ENCODE measurements at regions not wholly inside any gene's neighbourhood (a gene's known extent, or its start where the extent isn't known, plus 50 kb on each side); places are given as distances from the start of the nearest gene placed in this dataset.
A peak's percentile ranks its signal among the peaks of the same experiment; 100 is the strongest.
"Not testable (repeated sequence)": the region's sequence is repeated elsewhere in the genome, so short reads cannot be mapped to it uniquely, and the experiment has no call there.

- TF ChIP-seq POLR2A (IDR thresholded peaks at IDR 0.05; ENCODE audit: low read depth, low read length): no peak
- no peak for FAIRE-seq
- DNase-seq (ENCODE audit: insufficient read length, low spot score): no peak
Measured at GRCh38 chr9:7659766-7660165, 139.8 kb downstream of the DMAC1 start.

DNA sequence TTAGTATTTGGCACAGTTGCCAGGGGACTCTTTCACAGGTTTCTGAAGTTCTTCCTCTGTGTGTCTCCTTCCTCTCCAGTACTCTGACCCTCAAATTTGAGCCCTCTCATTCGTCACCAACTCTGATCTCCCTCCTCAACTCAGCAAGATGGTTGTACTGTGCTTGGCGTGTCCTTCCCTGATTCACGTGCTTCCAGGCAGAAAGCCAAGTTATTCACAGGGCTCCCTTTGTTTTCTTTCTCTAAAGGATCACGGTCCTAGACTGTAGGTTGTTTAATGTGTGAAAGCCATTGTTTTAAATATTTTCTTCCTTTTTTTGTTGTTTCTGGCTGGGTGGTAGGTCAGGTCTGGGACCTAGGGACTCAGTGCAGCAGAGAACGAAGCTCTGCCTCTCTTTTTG, 142.9 kb downstream of the DMAC1 start:
- DNase-seq (ENCODE audit: insufficient read length, low spot score) (no peak), FAIRE-seq (no peak)
- no peak for TF ChIP-seq POLR2A (IDR thresholded peaks at IDR 0.05; ENCODE audit: low read depth, low read length)

- no peak for DNase-seq (ENCODE audit: insufficient read length, low spot score)
- no peak for TF ChIP-seq POLR2A (IDR thresholded peaks at IDR 0.05; ENCODE audit: low read depth, low read length)
- no peak for FAIRE-seq
Measured at GRCh38 chr9:7653262-7653661, 146.3 kb downstream of the DMAC1 start.

GRCh38 chr9:7640231-7640630, 159.3 kb downstream of the DMAC1 start:
- no peak for DNase-seq (ENCODE audit: insufficient read length, low spot score)
- no peak for TF ChIP-seq POLR2A (IDR thresholded peaks at IDR 0.05; ENCODE audit: low read depth, low read length)
- FAIRE-seq: no peak

GRCh38 chr9:7639471-7639870, 160.1 kb downstream of the DMAC1 start:
- TF ChIP-seq POLR2A (IDR thresholded peaks at IDR 0.05; ENCODE audit: low read depth, low read length): no peak
- no peak for DNase-seq (ENCODE audit: insufficient read length, low spot score)
- FAIRE-seq: no peak

GRCh38 chr9:7636838-7637467, 162.6 kb downstream of the DMAC1 start:
- DNase-seq (ENCODE audit: insufficient read length, low spot score): no peak
- TF ChIP-seq POLR2A (IDR thresholded peaks at IDR 0.05; ENCODE audit: low read depth, low read length): no peak
- FAIRE-seq: no peak

GRCh38 chr9:7636309-7636708, 163.3 kb downstream of the DMAC1 start:
- TF ChIP-seq POLR2A (IDR thresholded peaks at IDR 0.05; ENCODE audit: low read depth, low read length): no peak
- no peak for FAIRE-seq
- no peak for DNase-seq (ENCODE audit: insufficient read length, low spot score)

DNA sequence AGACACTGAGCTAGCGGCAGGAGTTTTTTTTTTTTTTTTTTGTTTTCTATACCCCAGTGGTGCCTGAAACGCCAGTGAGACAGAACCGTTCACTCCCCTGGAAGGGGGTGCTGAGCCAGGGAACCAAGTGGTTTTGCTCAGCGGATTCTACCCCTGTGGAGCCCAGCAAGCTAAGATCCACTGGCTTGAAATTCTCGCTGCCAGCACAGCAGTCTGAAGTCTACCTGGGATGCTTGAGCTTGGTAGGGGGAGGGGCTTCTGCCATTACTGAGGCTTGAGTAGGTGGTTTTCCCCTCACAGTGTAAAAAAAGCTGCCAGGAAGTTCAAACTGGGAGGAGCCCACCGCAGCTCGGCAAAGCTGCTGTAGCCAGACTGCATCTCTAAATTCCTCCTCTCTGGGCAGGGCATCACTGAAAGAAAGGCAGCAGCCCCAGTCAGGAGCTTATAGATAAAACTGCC, 173.0 kb downstream of the DMAC1 start:
- not testable (repeated sequence) for FAIRE-seq; DNase-seq (ENCODE audit: insufficient read length, low spot score)

GRCh38 chr9:7622481-7622880, 177.1 kb downstream of the DMAC1 start:
- DNase-seq (ENCODE audit: insufficient read length, low spot score): no peak
- no peak for TF ChIP-seq POLR2A (IDR thresholded peaks at IDR 0.05; ENCODE audit: low read depth, low read length)
- FAIRE-seq: no peak

- FAIRE-seq: no peak
- TF ChIP-seq POLR2A (IDR thresholded peaks at IDR 0.05; ENCODE audit: low read depth, low read length): no peak
- DNase-seq (ENCODE audit: insufficient read length, low spot score): no peak
Measured at GRCh38 chr9:7615344-7615743, 184.2 kb downstream of the DMAC1 start.

DNA sequence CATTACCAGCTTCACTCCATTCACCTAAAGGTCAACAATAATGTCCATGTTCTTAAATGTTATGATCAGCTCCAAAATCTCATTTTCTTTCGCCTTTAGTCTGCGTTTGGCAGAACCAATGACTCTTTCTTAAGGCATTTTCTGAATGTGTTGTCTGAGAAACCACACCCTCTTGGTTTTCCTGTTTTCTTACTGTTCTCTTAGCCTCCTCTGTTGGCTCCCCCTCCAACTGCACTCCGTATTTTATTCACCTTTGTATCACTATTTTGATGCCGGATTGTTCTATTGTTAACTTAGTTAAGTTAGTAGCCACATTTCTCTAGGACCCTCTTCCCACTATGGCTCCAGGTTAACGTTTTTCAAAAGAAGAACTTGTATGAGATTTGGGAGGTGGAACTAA, 185.6 kb downstream of the DMAC1 start:
- DNase-seq (ENCODE audit: insufficient read length, low spot score) (peak; percentile 12), FAIRE-seq (peak; percentile 86)
- no peak for TF ChIP-seq POLR2A (IDR thresholded peaks at IDR 0.05; ENCODE audit: low read depth, low read length)

DNA sequence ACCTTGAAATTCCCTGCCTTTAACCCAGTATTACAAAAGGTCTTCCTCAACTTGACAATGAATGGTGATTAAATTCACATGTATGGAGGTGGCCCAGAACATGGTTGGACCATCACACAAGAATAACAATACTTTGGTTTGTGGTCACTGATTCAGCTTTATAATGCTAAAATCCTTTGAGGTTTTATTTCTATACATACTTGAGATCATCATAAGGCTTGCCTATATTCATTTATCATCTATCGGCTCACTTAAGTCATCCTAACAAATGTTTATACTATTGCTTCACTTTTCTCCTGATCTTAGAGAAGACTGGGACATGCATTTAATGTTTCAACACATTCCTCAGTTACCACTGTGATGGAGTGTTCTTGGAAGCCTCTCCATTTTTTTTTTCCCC, 191.3 kb downstream of the DMAC1 start:
- no peak for TF ChIP-seq POLR2A (IDR thresholded peaks at IDR 0.05; ENCODE audit: low read depth, low read length)
- DNase-seq (ENCODE audit: insufficient read length, low spot score) (no peak), FAIRE-seq (peak; percentile 27)

DNA sequence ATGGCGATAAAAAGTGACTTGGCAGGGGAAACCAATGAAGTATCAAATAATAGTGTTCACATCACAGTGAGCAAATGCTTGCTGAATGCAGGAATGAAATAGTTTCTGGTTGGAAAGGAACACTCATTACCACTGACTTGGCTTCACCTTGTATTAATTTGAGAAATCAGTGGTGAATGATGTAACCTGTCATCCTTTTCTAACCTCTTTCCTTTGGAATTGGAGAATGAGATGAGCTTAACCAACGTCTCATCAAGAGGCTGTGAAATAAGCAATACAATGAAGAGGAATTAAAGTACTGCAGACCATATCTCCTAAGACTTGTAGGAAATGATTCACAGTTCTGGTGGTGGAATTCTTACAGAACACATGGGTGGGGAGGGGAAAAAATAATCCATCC, 192.2 kb downstream of the DMAC1 start:
- TF ChIP-seq POLR2A (IDR thresholded peaks at IDR 0.05; ENCODE audit: low read depth, low read length): no peak
- DNase-seq (ENCODE audit: insufficient read length, low spot score) (no peak), FAIRE-seq (no peak)

DNA sequence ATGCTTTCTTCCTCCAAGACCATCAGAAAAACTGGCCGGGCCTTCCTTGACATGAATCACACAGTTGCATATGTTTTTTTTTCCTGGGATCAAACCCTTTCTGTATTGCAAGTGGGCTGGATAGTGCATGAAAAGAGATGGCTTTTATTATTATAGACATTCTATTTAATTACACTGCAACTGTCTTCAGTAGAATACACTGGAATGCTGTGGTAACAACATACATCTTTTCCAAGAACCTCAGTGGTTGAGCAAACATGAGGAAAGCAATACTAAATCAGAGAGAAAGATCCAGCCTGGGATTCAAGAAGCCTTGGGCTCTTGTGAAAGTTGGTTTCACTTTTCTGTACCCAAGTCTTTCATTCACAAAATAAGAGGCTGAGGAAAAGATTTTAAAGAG, 193.0 kb downstream of the DMAC1 start:
- DNase-seq (ENCODE audit: insufficient read length, low spot score) (no peak), FAIRE-seq (no peak)
- no peak for TF ChIP-seq POLR2A (IDR thresholded peaks at IDR 0.05; ENCODE audit: low read depth, low read length)

DNA sequence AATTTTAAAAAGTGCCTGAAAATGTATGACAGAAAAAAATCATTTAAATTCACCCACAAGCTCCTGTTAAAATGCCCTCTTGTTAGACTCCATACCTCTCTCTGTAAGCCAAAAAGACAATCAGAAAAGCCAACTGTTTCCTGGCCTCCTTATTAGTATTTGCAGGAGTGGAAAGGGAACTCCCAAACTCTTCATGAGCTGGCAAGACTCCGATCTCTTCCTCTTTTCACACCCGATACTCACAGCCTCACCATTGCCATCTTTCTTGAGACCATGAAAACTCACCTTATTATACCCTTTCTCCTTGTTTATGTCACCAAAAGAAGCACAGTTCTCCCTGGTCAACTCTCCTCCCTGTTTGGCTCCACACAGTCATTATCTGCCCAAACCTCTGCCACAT, 197.8 kb downstream of the DMAC1 start:
- TF ChIP-seq POLR2A (IDR thresholded peaks at IDR 0.05; ENCODE audit: low read depth, low read length): no peak
- DNase-seq (ENCODE audit: insufficient read length, low spot score): no peak
- FAIRE-seq: no peak

GRCh38 chr9:7597716-7598115, 201.9 kb downstream of the DMAC1 start:
- TF ChIP-seq POLR2A (IDR thresholded peaks at IDR 0.05; ENCODE audit: low read depth, low read length): no peak
- FAIRE-seq: no peak
- DNase-seq (ENCODE audit: insufficient read length, low spot score): no peak
